GM19455 (cell line): ENCODE measurements at regions not wholly inside any gene's neighbourhood (a gene's known extent, or its start where the extent isn't known, plus 50 kb on each side); places are given as distances from the start of the nearest gene placed in this dataset.

Experiments used
- ATAC-seq: cut with Tn5 transposase; IDR thresholded peaks from one replicate; pipeline ENCODE4 v1.9.1; 2021; ENCODE audit not compliant: unreplicated experiment

DNA sequence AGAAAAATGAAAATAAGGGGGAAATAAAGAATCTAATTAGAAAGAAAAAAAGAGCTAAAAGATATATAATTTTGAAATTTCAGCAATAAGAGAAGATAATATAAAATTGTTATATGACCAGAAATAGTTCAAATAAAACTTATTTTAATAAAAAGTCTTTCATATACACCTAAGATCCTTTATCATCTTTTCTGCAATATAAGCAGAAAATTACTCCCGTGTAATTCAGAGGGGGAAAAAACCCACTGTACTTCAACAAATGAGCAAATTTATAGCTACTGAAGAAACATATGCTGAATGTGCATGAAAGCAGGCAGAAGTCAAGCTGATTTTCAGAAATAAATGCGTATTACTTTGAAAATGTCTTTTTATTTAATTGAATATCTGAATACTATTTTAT, 771.3 kb downstream of the FAT4 start:
- ATAC-seq, result no peak

DNA sequence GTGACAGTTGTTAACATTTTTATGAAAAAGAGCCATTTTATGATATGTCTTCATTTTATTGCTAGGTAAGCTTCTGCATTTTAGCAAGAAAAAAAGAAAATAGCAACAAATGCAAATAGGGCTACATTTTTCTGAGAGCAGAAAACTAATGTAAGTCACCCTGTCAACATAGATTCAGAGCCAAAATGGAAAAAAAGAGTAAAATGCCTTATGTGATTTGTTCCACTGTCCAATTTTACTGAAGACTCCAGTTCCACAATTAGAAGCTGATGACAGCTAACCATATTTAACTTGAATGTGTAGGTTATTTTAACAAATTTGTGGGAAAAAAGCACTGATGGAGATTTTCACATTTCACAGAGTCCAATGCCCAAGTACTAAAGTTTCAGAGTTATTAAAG, 772.3 kb downstream of the FAT4 start:
- ATAC-seq, result no peak

DNA sequence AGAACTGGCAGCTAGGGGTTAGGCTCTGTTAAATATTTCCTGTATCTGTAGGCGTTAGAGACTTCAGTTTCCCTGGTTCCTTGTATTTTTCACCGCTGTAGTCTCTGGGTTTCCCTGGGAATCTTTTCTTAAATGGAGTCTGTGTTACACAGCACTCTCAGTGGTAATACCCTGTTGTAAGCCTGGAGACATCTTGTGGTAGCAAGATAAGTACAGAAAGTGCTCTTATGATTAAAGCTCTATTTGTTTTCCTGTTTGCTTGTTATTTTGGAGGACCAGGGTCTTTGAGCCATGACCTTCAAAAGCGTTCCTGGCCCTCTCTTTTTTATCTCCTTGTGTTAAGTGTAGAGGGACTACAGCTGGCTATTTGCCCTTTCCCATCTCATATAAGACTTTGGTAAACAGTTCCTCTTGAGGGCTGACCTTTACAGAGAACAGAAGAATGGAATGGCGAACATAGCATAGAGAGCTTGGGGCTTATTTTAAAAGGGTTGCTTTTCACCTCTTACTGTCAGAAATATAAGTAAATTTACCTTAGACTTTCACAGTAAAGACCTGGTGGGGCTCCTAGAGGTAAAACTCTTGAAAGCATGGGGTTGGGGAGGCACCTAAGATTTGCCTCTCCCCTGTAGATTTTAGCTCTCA, 782.5 kb downstream of the FAT4 start:
- ATAC-seq, result no peak

DNA sequence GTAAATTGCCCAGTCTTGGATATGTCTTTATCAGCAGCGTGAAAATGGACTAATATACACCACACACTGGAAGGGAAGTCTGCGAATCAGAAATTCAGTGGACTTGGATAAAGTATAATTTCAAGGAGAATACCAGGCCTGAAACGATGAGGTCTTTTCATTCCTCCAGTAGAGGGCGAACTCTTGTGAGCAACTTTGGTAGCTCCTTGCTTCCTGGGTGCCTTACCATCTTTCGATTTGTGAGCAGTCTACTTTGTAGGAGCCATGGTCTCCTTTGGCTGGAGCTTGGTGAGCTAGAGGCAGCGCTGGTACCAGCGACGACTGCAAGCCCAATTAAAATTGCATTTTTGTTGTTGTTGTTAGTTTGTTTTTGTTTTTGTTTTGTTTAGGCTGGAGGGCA, 791.9 kb downstream of the FAT4 start:
- no peak for ATAC-seq

DNA sequence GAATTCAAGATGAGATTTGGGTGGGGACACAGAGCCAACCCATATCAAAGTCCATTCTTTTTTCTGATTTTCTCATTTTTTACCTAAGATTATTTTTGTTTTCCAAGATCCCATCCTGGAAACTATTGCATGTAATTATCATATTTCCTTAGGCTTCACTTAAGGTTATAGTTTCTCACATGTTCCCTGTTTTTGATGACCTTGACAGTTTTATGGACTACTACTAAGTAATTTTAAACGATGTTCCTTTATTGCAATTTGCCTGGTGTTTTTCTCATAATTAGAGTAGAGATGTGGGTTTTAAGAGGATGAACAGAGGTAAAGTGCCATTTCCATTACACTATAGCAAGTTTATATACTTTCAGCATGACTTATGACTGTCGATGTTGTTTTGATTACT, 795.1 kb downstream of the FAT4 start:
- ATAC-seq, result no peak

DNA sequence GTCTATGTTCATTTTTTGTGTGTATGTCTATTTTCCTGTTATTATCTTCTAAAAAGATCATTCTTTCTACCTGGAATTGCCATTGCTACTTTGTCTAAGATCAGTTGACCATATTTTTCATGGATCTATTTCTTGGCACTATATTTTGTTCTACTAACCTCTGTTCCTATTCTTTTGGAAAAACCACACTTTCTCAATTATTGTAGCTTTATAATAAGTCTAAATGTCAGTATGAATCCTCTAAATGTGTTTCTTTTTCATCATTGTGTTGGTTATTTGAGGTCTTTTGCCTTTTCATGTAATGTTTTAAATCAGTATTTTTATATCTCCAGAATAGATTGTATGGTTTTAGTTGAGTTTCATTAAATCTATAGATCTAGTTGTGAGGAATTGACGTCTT, 798.3 kb downstream of the FAT4 start:
- ATAC-seq, result no peak

DNA sequence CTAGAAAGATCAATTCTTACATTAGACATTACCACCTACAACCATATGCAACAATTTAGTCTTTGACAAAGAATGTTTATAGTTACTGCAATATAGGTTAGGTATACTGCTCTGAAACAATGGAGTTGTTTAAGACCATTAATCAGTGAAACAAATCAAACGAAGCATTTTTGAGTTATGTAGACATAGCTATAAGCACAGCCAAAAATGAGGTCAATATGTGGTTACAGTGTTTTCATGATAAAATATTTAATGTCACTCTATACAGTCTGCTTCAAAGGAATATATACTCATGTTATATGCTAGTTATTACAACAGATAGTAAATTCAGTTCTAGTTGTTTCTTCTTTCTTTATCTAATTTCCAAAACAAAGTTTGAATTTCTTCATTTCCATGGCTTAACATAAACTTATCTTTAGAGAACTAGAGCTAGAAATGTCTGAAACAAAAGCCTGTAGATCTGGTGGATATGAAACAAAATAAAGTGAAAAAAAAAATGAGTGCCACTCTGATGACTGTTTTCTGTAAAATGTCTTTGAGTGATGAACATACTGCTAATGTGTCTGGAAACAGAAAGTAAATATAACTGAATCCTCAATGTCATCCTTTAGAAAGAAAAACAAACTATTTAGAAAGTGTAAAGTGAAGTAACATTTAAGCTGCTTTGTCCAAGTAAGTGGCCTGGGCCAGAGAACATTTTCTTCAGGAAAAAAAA, 809.0 kb downstream of the FAT4 start:
- ATAC-seq, result no peak

DNA sequence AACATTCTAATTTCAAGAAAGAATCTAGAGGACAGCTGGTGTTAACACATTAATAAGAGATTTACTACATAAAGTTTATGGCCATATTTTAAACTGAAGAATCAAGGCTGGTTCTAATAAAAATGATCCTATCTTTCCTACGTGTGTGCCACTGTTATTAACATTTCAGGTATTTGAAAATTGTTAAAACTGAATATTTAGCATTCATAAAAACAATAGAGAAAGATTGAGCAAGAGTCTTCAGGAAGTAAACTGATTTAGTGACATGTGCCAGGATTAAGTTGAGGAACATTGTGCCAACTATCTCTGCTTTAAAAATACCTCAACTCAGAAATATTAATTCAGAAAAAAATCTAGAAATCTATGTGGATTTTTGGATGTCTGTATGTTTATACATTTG, 810.1 kb downstream of the FAT4 start:
- no peak for ATAC-seq

DNA sequence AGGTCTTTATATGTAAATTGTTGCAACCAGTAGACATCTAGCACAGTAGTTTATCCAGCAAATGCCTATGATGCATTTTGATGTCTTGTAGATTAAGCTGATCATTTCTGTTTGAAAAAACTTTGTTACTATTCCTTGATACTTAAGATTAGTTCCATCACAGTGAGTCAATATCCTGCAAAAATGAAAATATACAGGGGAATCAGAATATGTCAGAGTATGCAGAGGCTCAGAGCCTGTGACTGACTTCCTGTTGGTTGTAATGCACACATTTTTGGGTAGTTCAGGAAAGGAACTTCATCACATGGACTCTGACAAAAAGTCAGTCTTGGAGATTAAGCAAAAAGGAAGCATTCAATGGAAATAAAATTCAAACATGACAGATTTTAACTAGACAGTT, 815.5 kb downstream of the FAT4 start:
- ATAC-seq, result no peak

DNA sequence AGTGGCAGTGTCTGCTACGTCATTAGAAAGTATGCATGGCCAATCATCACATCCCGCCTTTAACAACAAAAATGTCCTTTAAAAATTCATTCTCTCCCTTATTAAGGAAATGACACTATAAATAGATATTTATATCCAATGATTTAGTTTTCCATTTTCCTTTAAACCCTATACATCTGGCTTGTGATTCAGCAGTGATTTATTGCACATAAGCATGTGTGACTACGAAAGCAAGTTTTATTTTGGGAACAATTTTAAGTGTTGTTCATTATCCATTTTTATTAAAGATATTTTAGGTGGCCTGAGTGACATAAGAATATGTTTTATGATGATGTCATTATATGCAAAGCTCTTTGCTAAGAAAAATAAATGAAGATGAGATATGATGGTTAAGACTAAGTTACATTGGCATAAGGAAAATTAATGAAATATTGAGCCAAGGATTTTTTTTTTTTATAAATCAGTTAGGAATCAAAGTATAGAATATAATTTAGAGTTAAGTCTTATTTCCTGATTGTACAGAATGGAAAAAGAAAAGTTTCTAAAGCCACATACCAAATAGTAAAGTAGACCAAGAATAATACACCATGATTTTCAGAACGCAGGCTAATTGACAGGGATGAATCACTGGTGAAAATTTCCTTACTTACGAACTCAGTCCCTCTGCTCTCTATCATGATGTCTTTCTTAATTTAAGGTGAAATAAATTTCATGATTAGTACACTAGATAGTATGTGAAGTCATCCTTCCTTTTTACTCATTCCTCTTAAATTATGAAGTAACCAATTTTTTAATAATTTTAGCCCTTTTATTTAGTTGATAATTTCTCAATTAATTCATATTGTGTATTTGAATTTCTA, 822.4 kb downstream of the FAT4 start:
- ATAC-seq, result no peak

DNA sequence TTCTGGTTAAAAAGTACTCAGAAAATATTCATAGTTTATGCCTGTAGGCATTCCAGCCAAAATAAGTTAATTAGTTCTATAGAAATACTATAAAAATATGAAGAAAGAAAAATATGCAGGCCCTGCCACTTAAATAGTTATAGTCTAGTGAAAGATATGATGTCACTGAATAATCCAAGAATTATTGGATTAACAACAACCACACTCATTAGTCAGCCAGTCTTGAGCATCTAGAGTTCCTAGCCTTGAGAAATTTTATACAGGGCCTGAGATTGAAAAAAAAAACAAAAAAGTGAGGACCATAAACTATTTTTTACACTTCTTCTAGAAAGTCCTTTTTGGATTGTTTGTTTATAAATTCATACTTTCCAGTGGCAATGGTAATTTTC, 823.0 kb downstream of the FAT4 start:
- ATAC-seq, result no peak

DNA sequence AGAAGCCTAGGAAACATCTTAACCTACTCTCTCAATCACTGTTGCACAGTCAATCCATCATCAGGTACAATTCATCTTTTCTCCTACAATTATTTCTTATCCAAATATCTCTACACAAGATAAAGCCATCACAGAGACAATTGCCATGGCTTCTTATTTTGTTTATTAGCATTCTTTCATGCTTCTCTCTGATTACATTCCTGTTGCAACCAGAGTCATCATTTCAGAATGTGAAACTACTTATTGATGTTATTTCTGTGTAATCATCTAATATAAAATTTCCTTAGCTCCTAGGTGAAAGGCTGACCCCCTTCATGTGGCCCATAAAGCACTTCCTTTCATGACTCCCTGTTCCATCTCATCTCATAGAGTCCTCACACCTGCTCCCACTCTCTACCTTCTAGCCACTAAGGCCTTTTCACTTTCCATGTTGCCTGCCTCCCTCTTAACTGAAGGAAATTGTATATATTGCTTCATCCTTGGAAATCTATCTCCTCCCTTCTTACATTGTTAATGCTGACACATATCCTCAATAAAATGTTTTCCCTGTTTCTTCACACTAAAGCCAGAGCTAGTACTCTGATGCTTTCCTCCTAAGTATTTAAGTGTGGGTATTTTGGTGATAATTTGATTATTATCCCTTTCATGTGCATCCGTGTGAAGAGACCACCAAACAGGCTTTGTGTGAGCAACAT, 829.9 kb downstream of the FAT4 start:
- ATAC-seq, result no peak

DNA sequence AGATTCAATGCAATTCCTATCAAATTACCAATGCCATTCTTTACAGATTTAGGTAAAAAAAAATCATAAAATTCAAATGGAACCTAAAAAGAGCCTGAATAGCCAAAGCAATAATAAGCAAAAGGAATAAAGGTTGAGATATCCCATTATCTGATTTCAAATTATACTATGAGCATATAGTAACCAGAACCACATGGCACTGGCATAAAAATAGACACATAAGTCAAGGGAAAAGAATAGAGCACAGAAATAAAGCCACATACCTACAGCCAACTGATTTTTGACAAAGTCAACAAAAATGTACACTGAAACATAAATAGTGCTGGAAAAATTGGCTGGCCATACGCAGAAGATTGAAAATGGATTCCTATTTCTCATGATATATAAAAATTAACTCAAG, 853.7 kb downstream of the FAT4 start:
- no peak for ATAC-seq

DNA sequence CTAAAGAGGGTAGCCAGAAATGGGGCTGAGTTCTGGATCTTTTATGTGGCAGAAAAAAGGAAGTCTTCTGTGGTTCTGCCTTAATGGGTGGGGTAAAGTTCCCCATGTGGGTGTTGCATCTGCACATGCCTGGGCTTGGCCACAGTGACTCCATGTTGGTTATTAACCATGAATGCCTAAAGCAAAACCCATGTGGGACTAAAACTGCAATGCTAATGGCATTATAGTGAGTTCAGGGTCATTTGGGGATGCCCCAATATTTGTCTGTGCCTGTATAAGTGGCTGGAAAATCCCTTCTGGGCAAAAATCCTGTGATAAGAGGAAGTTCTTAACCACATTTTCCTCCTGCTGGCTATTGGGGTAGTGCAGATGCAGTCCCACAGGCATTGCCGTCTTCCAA, 857.4 kb downstream of the FAT4 start:
- no peak for ATAC-seq

DNA sequence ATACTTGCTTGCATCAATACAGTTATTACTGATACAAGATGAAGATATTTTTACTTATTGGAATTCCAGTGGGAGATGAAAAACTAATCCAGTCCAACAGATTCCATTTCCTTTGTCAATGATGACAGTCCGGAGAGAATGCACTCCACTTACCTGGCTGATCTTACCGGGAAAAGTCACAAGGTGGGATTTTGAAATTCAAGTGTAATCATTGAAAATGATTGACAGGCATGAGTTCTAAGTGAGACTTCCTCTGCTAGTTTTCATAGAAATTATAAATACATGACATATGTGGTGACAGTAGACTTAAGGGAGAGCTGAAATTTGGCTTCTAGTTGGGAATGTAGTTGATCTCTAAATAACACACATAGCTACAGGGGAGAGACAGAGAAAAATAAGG, 859.9 kb downstream of the FAT4 start:
- ATAC-seq, result no peak

DNA sequence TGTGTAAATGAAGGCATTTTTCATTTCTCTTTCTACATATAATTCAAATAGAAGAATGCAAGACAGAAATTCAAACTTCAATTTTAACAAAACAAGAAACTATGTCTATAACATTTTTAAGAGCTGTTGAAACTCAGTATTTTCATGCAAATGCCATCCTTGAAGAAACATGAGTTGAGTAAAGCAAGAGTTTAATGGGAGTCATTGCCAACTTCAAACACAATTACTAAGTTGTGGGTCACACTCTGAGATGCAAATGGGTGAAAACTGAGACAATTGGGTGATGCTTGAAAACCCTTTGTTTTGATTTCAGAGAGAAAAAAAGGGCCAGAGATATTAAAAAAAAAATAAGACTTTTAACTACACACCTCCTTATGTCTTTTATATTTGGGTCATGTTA, 865.9 kb downstream of the FAT4 start:
- no peak for ATAC-seq

DNA sequence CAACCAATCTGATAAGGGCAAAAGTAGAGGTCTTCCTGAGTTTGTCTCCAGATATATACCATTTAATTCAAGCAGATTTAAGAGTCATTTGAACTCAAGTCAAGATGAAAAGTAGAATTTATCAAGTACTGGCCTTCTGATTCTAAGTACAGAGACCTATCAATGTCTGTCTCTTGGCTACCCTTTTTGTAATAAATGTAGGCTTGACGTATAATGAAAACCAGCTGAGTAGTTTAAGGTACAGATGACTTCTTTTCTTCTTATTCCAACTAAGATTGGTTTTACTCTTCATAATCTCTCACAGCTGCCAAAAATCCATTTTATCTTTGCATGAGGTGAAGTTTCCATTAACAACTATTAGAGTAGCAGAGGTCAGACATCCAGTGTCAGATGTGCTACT, 867.6 kb downstream of the FAT4 start:
- ATAC-seq, result no peak

DNA sequence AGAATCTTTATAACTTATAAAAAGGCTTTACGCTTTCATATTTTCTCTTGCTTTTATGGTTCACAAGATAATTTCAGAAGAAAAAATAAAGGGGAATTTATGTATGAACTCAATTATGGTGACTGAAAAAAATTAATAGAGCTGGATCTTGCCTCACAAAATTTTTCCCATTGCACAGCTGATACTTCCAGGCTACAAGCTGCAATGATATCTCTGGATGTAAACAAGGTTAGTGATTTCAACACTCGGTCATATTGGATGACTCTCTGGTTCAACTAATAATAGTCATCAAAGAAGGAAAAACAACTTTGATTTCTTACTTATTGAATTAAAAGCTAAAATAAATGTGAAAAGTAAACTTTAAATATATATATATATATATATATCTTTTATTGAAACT, 868.0 kb downstream of the FAT4 start:
- ATAC-seq, result no peak

DNA sequence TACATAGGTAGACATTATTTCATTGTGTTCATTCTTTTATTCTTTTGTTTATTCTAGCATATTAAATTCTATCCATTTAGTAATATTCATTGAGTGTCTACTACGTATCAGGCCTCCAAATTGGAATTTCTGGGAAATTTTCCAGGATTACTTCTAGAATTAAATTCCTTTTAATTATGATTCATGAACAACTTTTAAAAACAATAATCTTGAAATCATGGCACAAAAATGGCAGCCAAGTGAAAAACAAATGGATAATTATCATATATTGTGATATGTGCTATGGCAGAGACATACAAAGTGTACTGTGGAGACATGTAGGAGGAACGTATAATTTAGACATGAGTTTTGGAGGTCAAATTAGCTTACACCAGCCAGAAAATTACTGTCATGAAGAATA, 868.5 kb downstream of the FAT4 start:
- ATAC-seq, result no peak

DNA sequence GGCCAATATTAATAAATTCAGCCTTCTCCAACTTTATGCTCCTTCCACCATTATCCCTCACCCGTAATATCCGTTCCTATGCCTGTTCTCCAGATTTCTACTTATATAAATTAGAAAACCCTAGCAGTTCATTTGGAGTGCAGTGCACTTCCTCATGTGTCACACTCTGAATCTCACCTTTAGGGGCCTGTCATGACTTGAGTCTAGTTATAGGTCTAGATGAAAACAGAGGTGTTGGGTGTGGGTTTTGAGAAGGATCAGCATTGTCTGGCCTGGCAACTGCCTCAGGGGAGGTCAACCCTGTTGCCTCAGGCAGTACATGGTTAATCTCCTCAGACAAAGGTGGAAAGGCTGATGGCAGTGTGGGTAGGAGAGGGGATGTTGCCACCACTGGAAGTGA, 876.8 kb downstream of the FAT4 start:
- ATAC-seq, result no peak

DNA sequence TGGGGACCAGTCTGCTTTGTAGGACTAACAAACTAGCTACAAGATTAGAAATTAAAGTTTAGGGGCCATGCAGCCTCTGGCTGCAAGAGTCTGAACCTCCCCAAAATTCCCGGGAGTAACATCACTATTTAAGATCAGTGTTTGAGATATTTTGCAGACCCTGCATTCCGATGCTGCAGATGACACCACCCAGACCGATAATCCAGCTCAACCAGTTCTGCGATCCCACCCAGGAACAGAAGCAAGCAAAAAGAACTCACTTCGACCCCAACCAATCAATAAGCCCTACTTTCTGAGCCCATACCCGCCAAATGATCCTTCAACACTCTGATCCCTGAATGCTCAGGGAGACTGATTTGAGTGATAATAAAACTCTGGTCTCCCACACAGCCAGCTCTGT, 877.8 kb downstream of the FAT4 start:
- ATAC-seq, result no peak
